ENCODE measurements at regions not wholly inside any gene's neighbourhood (a gene's known extent, or its start where the extent isn't known, plus 50 kb on each side); places are given as distances from the start of the nearest gene placed in this dataset.

- no peaks in the 10 kb centered on the region for H3K4me1 ChIP-seq
- intact Hi-C loops (cut with DNase I; ENCODE audit: low total_unique reads): no loop called here
- TF ChIP-seq CTCF (IDR thresholded peaks at IDR 0.05) (no peak), POLR2AphosphoS5 (IDR thresholded peaks at IDR 0.05) (no peak), POLR2A (IDR thresholded peaks at IDR 0.05) (no peak)
- no peaks in the 10 kb centered on the region for H3K9me3 ChIP-seq
- no peaks in the 10 kb centered on the region for H3K27me3 ChIP-seq
- no peak overlapping the region for H3K4me3 ChIP-seq
- DNase-seq (ENCODE audit: low spot score in 2 of 2): no peak
- no peaks in the 10 kb centered on the region for H3K36me3 ChIP-seq
- H3K27ac ChIP-seq: no peak overlapping the region
These were observed 371.6 kb upstream of the MON1B start for GRCh38 chr16:76819226-76819916.

GRCh38 chr16:76824221-76824620 is 366.8 kb upstream of the MON1B start:
- intact Hi-C loops (cut with DNase I; ENCODE audit: low total_unique reads): no loop called here
- DNase-seq (ENCODE audit: low spot score in 2 of 2): no peak
- TF ChIP-seq POLR2AphosphoS5 (IDR thresholded peaks at IDR 0.05) (no peak), CTCF (IDR thresholded peaks at IDR 0.05) (no peak), POLR2A (IDR thresholded peaks at IDR 0.05) (no peak)
- Histone ChIP-seq H3K9me3 (no peaks in the 10 kb centered on the region), H3K27ac (no peak overlapping the region), H3K36me3 (no peaks in the 10 kb centered on the region), H3K27me3 (no peaks in the 10 kb centered on the region), H3K4me3 (no peak overlapping the region), H3K4me1 (no peaks in the 10 kb centered on the region)

- Histone ChIP-seq H3K4me3 (no peak overlapping the region), H3K27ac (no peak overlapping the region), H3K27me3 (no peaks in the 10 kb centered on the region), H3K36me3 (no peaks in the 10 kb centered on the region), H3K4me1 (no peaks in the 10 kb centered on the region), H3K9me3 (no peaks in the 10 kb centered on the region)
- DNase-seq (ENCODE audit: low spot score in 2 of 2): no peak
- no peak for TF ChIP-seq POLR2AphosphoS5 (IDR thresholded peaks at IDR 0.05)
- no peak for TF ChIP-seq POLR2A (IDR thresholded peaks at IDR 0.05)
- TF ChIP-seq CTCF (IDR thresholded peaks at IDR 0.05): no peak
- intact Hi-C loops (cut with DNase I; ENCODE audit: low total_unique reads): no loop called here
These were observed 366.2 kb upstream of the MON1B start for GRCh38 chr16:76824791-76825190.

GRCh38 chr16:76835339-76835738 is 355.7 kb upstream of the MON1B start:
- H3K27me3 ChIP-seq: no peaks in the 10 kb centered on the region
- peaks cover 0 to 15% of the 10 kb centered on the region in 2 donors for H3K9me3 ChIP-seq
- H3K36me3 ChIP-seq: no peaks in the 10 kb centered on the region
- H3K4me3 ChIP-seq: no peak overlapping the region
- no peak overlapping the region for H3K27ac ChIP-seq
- intact Hi-C loops (cut with DNase I; ENCODE audit: low total_unique reads): no loop called here
- no peak for DNase-seq (ENCODE audit: low spot score in 2 of 2)
- TF ChIP-seq CTCF (IDR thresholded peaks at IDR 0.05) (no peak), POLR2A (IDR thresholded peaks at IDR 0.05) (no peak), POLR2AphosphoS5 (IDR thresholded peaks at IDR 0.05) (no peak)
- no peaks in the 10 kb centered on the region for H3K4me1 ChIP-seq

- Histone ChIP-seq H3K4me1 (no peaks in the 10 kb centered on the region), H3K27ac (no peak overlapping the region), H3K9me3 (peaks cover 0 to 15% of the 10 kb centered on the region in 2 donors), H3K36me3 (no peaks in the 10 kb centered on the region), H3K27me3 (no peaks in the 10 kb centered on the region), H3K4me3 (no peak overlapping the region)
- intact Hi-C loops (cut with DNase I; ENCODE audit: low total_unique reads): no loop called here
- DNase-seq (ENCODE audit: low spot score in 2 of 2): no peak
- TF ChIP-seq CTCF (IDR thresholded peaks at IDR 0.05) (no peak), POLR2A (IDR thresholded peaks at IDR 0.05) (no peak), POLR2AphosphoS5 (IDR thresholded peaks at IDR 0.05) (no peak)
These were observed 355.1 kb upstream of the MON1B start for GRCh38 chr16:76835779-76836300.

Data from breast epithelium (tissue), 4 donors.